ENCODE measurements at regions not wholly inside any gene's neighbourhood (a gene's known extent, or its start where the extent isn't known, plus 50 kb on each side); places are given as distances from the start of the nearest gene placed in this dataset.

- no peak for DNase-seq
Measured at GRCh38 chr6:163857421-163857820, 442.9 kb downstream of the QKI start.

DNA sequence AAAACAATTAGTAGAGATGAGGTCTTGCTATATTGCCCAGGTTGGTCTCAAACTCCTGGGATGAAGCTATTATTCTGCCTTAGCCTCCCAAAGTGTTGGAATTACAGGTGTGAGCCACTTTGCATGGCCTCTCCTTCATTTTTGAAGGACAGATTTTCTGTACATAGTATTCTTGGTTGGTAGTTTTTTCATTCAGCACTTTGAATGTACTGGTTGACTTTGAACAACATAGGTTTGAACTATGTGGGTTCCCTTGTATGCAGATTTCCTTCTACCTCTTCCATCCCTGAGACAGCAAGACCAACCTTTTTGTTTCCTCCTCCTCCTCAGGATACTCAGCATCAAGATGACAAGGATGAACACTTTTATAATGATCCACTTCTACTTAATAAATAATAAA, 436.4 kb downstream of the QKI start:
- DNase-seq, result no peak

DNA sequence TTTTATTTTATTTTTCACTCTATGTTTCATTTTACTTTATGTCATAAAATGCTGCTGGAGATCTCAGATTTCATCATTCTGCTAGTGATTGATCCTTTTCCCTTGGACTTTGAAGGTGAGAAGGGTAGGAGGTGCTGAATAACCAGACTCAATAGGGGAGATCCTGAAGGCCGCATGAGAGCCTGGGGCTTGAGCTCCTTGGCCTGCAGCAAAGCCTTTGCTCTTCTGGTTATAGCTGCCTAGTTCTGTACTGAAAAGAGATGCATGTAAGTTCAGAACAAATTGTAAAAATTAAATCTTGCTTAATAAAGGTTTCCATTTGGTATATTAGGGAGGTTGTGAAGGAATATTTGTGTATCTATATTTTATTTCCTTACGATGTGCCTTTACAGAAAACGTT, 430.2 kb downstream of the QKI start:
- no peak for DNase-seq

DNA sequence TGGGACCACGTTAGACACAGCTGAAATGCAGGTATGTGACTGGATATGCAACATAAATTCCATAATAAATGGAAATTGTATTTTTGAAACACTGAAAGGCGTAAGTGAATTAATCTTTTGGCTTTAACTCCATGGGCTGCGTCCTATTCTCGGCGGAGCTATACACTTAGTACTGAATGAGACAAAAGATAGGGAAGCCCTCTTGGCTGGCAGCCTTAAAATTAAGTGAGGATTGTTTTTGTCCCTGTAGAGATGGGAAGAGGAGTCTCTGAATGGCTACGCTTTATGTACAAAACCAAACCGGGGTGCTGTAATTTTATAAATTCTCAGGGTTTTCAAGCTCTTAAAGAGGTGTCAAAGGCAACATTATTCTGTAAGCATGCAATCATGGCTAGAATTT, 429.8 kb downstream of the QKI start:
- no peak for DNase-seq

GRCh38 chr6:163843218-163843617, 428.7 kb downstream of the QKI start:
- no peak for DNase-seq

DNA sequence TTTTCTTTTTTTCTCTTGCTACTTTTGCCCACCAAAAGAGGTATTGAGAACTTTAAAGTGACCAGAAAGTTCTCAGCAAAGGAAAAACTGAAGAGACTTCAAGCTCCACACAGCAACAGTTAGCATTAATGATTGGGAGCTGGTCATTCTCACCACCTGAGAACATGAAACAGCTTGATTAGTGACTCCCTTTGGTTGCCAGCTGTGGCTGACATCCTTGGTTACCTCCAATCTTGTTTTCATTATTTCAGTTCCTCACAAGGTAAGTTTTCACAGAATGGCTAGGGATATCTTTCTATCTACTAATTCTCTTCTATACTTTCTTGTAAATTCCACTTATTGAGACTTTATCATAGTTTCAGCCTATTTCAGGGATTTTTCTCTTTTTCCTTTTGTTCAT, 427.9 kb downstream of the QKI start:
- DNase-seq, result no peak

- no peak for DNase-seq
Measured at GRCh38 chr6:163841733-163842132, 427.2 kb downstream of the QKI start.

DNA sequence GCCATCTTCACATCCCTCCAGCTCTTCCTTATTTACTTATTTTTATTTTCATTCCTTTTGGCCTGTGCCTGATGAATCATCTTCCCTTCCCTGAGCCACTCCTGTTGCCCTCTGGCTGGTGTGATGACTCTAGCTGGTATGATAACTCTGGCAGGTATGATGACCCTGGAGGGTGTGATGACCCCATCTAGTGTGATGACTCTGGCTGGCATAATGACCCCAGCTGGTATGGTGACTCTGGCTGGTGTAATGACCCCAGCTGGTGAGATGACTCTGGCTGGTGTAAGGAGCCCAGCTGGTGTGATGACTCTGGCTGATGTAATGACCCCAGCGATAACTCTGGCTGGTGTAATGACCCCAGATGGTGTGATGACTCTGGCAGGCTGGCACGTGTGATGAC, 426.8 kb downstream of the QKI start:
- DNase-seq, result no peak

GRCh38 chr6:163840880-163841279, 426.4 kb downstream of the QKI start:
- DNase-seq, result no peak

GRCh38 chr6:163839296-163839695, 424.8 kb downstream of the QKI start:
- no peak for DNase-seq

DNA sequence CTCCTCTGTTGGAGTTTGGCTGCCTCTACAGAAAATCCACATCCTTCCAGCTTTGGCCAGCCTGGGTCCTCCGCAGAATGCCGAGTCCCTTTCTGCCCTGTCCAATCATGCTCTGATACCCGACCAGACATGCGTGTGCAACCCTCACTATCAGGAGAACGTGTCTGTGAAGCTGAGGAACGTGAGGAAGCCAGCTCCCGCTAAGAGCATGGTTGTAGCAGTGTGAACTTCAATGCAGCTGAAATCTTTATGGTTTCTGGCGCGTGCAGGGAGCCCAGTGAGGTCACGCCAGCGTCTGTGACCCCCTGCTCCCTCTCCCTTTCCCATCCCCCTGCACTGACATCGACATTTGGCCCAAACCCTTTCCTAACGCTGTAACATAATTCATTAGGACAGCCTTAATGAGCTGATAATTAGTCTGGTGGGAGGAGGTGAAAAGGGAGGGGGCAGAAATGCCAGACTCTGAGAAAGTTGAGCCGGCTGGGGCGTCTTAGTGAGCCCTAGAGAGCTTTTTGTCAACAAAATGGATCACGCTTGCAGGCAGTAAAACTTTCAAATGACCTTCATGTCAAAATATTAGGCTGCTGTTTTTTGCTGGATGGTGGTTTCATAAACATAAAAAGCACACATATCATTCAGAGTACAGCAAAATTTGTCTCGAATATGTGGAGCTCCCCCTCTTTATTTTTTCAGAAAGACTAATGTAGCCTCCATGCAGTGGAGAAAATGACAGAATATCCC, 423.3 kb downstream of the QKI start:
- DNase-seq, result peak in 20 of 56 donors; percentile 7 to 47 (median 26)

DNA sequence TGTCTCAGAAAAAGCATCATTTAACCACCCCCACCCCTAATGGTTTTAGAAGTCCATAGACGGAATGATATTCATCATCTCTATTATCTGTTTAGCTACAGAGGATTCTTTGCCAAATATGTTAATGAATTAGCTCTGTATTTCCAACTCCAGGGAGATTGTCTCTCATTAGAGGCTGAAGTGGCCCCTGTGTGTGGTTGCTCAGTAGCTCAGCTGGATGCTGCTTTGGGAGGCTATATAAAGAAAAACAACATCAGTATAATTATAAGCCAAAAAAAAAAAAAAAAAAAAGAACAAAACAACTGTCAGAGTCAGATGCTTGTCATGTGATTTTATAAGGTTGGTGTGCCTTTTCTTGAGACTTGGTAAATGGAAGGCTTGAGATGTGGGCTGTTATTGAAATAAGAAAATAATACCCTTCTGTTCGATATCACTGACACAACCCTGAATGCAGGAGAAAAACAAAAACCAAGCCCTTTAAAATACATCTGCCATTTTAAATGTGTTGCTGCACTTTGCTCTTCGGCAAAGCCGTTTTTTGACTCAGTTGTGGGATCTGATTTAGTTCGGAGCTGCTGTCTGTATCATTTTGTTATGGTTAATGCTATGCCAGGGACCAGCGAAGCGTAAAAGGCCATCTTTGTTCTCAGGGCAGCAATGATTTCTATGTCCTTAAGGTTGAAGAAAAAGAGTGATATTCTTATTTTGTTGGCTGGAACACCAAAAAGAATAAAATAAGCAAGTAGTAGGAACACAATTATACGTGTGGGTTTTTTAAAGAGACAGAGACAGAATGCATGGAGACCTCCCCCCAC, 422.6 kb downstream of the QKI start:
- DNase-seq, result peak in 5 of 56 donors; percentile 1 to 38 (median 20)

- DNase-seq, result no peak
Measured at GRCh38 chr6:163835439-163836171, 421.1 kb downstream of the QKI start.

- DNase-seq, result no peak
Measured at GRCh38 chr6:163834226-163834970, 419.9 kb downstream of the QKI start.

DNA sequence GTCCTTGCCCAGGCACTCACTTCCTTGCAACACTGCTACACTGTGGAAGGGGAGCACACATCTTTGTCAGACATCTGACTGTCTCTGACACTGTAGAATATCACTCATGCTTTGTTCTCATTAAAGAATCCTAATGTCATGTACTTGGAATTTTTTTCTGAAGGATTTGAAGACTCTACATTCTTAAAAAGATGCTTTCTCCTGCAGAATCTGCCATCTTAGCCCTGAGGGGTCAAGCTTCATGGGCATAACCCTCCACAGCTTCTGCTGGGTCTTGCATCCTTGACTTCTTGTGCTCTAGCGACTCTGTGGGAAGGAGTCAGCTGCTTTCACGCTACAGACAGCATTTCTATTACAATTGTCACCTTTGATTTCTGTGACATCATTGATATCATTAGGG, 417.2 kb downstream of the QKI start:
- DNase-seq, result no peak

- DNase-seq, result no peak
Measured at GRCh38 chr6:163830641-163831040, 416.1 kb downstream of the QKI start.

GRCh38 chr6:163828038-163828795, 413.7 kb downstream of the QKI start:
- peak in 6 of 56 donors; percentile 1 to 32 (median 12) for DNase-seq

GRCh38 chr6:163827143-163827542, 412.6 kb downstream of the QKI start:
- DNase-seq, result no peak

DNA sequence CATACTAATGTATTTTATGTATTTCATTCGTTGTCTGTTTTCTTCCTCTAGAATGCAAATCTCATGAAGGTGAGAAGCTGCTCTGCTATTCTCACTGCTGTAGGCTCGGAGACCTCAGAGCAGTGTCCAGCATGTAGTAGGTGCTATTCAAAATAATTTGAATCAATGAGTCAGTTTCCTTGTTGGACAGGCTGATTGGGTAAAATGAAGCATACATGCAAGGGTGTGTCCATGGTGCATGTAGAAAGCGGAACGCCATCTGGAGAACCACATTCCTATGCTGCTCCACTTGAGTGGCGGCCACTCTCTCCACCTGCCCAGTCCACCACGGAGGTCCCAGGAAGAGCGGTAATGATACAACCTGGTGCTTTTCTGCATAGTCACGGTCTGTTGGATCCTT, 412.1 kb downstream of the QKI start:
- no peak for DNase-seq

DNA sequence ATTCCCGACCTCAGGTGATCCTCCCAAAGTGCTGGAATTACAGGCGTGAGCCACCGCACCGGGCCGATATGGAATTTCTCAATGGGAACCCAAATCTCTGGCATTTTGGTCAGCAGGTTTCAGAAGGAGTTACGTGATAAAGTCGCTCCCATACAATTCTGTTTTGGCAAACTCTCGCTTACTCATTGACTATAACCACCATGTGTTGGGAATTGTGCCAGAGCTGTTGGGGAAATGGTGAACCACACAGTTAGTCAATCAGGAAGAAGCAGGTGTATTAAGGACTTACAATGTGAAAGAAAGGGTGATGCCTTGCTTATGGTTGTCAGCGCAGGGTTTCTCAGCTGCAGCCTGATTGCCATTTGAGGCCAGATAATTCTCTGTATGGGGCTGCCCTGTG, 410.5 kb downstream of the QKI start:
- DNase-seq, result no peak

GRCh38 chr6:163823577-163823976, 409.1 kb downstream of the QKI start:
- no peak for DNase-seq

All from nucleus accumbens (tissue), 56 donors.